ENCODE measurements at regions not wholly inside any gene's neighbourhood (a gene's known extent, or its start where the extent isn't known, plus 50 kb on each side); places are given as distances from the start of the nearest gene placed in this dataset.
"Not testable (repeated sequence)": the region's sequence is repeated elsewhere in the genome, so short reads cannot be mapped to it uniquely, and the experiment has no call there.

- no peak for DNase-seq (ENCODE audit: low read depth)
These were observed 244.3 kb downstream of the EMP1 start for GRCh38 chr12:13440844-13441243.

- DNase-seq (ENCODE audit: low read depth): no peak
These were observed 241.0 kb downstream of the EMP1 start for GRCh38 chr12:13437541-13437940.

- no peak for DNase-seq (ENCODE audit: low read depth)
These were observed 240.3 kb downstream of the EMP1 start for GRCh38 chr12:13436696-13437391.

- DNase-seq (ENCODE audit: low read depth): no peak
These were observed 239.7 kb downstream of the EMP1 start for GRCh38 chr12:13436182-13436581.

GRCh38 chr12:13435235-13435933, 238.9 kb downstream of the EMP1 start:
- DNase-seq (ENCODE audit: low read depth): no peak

- DNase-seq (ENCODE audit: low read depth): no peak
These were observed 237.2 kb downstream of the EMP1 start for GRCh38 chr12:13433768-13434167.

GRCh38 chr12:13431041-13431440, 234.5 kb downstream of the EMP1 start:
- DNase-seq (ENCODE audit: low read depth): no peak

- DNase-seq (ENCODE audit: low read depth): no peak
These were observed 232.2 kb downstream of the EMP1 start for GRCh38 chr12:13428538-13429265.

GRCh38 chr12:13425766-13426165, 229.2 kb downstream of the EMP1 start:
- DNase-seq (ENCODE audit: low read depth): no peak

- DNase-seq (ENCODE audit: low read depth): no peak
These were observed 225.8 kb downstream of the EMP1 start for GRCh38 chr12:13422291-13422690.

- no peak for DNase-seq (ENCODE audit: low read depth)
These were observed 221.0 kb downstream of the EMP1 start for GRCh38 chr12:13417516-13417915.

GRCh38 chr12:13411287-13411686, 214.8 kb downstream of the EMP1 start:
- no peak for DNase-seq (ENCODE audit: low read depth)

- no peak for DNase-seq (ENCODE audit: low read depth)
These were observed 209.6 kb downstream of the EMP1 start for GRCh38 chr12:13405961-13406703.

- no peak for DNase-seq (ENCODE audit: low read depth)
These were observed 208.3 kb downstream of the EMP1 start for GRCh38 chr12:13404631-13405473.

- DNase-seq (ENCODE audit: low read depth): no peak
These were observed 207.6 kb downstream of the EMP1 start for GRCh38 chr12:13404111-13404628.

- not testable (repeated sequence) for DNase-seq (ENCODE audit: low read depth)
These were observed 194.8 kb downstream of the EMP1 start for GRCh38 chr12:13391375-13391774.

- no peak for DNase-seq (ENCODE audit: low read depth)
These were observed 194.4 kb downstream of the EMP1 start for GRCh38 chr12:13390918-13391317.

GRCh38 chr12:13390381-13390861, 193.9 kb downstream of the EMP1 start:
- no peak for DNase-seq (ENCODE audit: low read depth)

GRCh38 chr12:13387101-13387500, 190.6 kb downstream of the EMP1 start:
- DNase-seq (ENCODE audit: low read depth): no peak

- no peak for DNase-seq (ENCODE audit: low read depth)
These were observed 190.0 kb downstream of the EMP1 start for GRCh38 chr12:13386323-13387039.

All from activated T-helper 1 cell treated with Interleukin-2 at 50 U/mL for 16 hours (primary cell).